HG03060 (cell line): ENCODE measurements at regions not wholly inside any gene's neighbourhood (a gene's known extent, or its start where the extent isn't known, plus 50 kb on each side); places are given as distances from the start of the nearest gene placed in this dataset.

ENCODE experiments used
- ATAC-seq: cut with Tn5 transposase; IDR thresholded peaks from one replicate; pipeline ENCODE4 v1.9.1; 2021; ENCODE audit warnings: low read depth, moderate number of reproducible peaks; ENCODE audit not compliant: unreplicated experiment

DNA sequence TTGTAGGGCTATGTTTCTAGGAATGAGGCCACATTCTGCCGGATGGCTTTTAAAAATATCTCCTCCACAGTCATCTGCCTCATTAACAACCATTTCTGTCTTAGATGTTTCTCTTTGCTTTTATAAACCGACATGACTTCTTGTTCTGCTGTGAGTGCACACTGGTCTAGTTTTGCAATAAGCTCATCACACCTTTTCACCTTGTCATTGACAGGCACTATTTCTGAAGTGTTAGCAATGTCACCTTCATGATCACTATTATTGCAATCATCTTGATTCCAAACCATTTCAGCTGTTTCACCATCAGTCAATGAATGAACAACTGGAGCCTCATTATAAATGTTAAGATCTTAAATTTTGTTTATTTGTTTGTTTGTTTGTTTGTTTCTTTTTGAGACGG lies 523.7 kb upstream of the DSEL start:
- ATAC-seq: no peak

DNA sequence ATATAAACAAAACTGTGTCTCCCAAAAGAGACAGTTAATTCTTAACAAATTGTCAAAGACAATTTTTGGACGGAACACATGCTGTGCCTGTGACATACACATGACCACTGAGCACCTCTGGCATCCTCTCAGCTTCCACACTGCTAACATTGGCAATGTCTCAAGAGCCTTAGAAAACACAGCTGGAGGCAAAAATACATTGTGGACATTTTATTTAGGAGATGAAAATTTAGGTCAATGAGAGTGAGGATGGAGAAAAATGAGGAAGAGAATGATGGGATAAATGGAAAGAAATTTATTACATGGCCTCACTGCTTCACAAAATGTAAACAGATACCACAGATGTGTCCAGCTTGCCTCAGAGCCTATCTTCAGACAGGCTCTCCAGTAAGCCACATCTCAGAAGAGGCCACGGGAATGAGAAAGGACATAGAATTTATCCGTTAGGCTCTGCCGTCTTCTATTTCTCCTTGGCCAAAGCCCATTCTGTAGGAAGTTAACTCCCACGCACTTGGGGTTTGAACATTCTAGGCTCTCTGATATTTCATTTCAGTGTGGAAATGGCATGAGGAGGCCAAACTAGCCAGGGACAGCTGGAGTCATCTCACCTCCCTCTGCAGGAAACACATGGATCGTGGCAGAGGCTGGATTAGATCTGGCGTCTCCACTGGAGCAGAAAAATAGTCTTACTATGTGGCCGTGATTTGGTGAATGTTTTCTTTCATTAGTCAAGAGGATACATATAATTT lies 519.4 kb upstream of the DSEL start:
- no peak for ATAC-seq

DNA sequence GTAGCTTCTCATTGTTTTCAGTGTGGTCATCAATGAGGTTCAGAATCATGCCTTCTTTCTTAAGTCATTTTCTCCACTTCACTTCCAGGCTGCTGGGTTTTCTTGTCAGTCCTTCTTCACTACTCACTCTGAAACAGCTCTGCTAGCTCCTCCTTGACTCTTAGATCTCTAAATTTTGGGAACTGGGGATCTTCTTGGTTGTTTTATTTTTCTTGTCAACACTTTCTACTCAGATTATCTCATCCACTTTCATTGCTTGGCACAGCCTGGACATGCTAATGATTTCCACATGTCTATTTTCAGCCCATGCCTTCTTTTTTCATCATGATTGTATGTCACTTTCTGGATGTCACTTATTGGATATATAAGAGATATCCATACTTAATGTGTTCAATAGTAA lies 517.8 kb upstream of the DSEL start:
- ATAC-seq: no peak

DNA sequence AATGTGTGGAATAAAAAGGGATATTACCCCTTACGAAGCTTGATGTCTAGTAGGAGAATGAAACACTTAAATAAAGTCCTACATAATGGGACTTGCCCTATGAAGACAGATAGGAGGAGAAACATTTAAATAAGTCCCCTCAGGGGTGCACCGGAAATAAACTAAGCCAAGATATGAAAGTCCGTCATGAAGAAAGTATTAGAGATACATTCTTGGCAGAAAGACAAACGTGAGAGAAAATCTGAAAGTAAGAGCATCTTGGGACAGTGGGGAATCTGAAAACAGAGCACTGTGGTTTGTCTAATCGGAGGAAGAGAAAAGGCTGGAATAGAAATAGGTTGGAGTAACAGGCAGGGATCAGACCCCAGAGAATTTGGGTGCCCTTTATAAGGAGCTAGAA lies 516.9 kb upstream of the DSEL start:
- ATAC-seq: no peak

DNA sequence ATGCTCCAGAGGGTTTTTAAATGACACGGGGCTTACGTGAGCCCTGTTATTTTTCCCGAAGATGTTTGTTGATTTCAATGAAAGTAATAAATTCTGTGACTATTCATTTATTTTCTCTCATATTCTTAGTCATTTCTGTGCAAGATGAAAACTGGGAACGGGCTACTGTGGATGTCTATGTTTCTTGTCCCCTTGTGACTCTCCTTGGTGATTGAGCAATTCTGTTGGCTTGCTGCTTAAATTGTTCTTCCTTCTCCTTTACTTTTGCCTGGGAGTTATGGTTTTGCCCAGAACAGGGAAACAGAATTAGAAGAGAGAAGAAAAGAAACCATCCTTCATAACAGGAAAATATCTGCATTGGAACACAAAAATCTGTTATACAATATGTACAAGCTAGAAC lies 508.2 kb upstream of the DSEL start:
- ATAC-seq: no peak

DNA sequence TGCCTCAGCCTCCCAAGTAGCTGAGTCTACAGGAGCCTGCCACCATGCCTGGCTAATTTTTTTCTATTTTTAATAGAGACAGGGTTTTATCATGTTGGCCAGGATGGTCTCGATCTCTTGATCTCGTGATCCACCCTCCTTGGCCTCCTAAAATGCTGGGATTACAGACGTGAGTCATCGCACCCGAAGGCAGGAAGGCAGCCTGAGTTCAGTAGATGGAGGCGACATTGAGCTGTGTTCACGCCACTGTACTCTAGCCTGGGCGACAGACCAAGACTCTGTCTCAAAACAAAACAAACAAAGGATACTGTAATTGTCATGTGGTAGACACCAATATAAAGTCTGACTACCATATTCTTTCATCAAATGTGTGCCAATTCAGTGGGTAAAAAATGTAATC lies 500.9 kb upstream of the DSEL start:
- no peak for ATAC-seq

DNA sequence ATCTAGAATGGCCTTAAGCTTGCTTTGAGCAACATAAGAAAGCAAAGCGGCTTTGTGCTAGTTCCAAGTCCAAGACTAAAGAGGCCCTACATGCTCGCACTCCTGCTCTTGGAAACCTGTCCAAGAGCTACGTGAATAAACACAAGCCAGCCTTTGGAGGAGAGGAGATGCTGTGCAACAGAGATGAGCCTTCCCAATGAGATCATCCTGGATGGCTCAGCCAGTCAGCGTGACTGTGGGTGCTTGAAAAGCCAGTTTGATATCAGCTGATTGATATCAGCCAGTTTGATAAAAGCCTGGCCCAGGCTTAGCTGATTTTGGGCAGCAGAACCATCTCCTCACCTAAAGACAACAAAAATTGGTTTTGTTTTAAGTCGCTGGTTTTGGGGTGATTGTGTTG lies 481.0 kb upstream of the DSEL start:
- no peak for ATAC-seq

DNA sequence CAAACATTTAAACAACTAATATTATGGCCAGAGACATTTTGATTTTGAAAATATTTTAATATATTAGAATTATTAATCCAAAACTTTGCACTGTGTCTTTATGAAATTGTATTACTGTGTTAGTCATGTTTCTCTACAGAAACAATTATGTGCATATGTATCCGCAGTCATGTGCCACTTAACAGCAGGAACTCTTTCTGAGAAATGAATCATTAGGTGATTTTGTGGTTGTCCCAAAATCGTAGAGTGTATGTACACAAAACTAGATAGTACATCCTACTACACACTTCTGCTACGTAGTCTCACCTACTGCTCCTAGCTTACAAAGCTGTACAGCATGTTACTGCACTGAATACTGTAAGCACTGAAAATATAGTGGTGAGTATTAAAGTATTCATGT lies 479.2 kb upstream of the DSEL start:
- no peak for ATAC-seq

DNA sequence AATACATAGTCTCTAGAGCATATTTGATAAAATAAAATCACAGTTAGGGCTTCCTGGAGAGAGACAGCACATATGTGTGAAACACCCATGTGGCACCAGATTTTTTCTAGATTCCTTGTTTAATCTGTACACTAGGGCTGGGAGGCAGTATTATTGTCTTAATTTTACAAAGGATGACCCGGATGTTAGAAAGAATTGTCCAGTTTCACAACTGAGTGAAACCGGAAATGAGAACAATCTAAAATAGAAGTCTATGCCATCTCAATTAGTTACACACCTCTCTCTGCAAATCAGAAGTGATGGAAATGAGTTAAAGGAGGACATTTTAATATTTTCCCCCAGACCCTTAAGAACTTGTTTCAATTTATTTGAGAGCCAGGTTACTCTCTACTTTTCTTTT lies 463.7 kb upstream of the DSEL start:
- no peak for ATAC-seq

DNA sequence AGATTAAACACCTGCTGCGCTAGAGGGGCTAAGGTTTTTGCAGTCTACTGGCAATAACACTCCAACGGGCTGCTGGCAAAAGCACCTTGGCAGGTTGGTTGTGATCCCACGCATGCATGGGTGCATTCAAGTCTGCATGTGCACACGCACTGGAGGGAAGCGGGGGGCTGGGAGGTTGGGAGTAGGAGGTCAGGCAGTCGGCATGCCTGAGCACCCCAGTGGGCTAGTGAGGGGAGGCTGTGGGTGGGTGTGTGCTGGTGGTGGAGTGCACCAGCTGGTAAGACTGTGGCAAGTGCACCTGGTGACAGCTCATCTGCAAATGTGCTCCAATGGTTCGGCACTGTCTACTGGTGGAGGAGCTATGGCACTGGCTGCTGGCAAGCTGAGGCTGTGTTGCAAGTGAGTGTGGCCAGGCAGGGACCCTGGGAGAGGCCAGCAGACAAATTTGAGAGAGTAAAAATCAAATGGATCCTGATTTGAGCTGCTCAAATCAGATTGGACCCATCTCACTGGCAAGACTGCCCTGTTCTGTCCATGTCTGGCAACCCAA lies 460.6 kb upstream of the DSEL start:
- ATAC-seq: no peak

DNA sequence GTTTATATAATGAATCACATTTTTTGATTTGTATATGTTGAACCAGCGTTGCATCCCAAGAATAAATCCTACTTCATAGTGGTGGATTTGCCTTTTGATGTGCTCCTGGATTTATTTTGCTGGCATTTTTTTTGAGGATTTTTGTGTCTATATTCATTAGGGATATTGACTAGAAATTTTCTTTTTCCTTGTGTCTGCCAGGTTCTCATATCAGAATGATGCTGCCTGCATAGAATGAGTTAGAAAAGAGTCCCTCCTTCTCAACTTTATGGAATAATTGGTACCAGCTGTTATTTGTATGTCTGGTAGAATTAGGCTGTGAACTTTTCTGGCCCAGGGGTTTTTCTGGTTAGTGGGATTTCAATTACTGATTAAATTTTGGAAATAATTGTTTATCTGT lies 457.4 kb upstream of the DSEL start:
- no peak for ATAC-seq

DNA sequence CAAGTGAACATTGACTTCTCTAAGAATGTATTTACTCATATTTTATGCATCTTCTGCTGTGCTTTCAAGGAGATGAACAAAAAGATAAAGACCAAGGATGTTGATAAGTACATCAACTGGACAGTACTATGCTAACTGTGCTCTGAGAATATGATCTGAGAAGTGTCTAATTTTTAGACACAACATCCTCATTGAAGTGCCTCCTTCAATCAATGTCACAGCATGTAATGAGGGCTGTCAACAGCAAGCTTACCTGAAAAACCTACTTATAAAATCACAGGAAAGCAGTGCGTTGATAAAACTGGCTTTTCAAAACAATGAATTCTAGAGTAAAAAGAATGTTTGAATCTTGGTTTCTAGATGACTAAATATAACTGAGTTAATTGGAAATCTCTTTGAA lies 452.9 kb upstream of the DSEL start:
- no peak for ATAC-seq

DNA sequence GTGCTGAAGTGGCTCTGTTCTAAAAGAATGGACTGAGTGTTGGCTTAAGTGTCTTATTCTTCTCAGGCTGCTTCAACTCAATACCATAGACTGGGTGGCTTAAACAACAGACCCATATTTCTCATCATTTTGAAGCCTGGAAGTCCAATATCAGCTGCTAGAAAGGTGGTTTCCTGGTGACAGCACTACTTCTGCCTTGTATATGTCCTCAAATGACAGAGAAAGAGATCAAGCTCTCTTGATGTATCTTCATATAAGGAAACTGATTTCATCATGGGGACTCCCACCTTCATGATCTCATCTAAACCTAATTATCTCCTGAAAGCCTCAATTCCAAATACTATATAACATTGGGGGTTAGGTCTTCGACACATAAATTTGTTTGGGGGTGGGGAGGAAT lies 449.7 kb upstream of the DSEL start:
- ATAC-seq: no peak

DNA sequence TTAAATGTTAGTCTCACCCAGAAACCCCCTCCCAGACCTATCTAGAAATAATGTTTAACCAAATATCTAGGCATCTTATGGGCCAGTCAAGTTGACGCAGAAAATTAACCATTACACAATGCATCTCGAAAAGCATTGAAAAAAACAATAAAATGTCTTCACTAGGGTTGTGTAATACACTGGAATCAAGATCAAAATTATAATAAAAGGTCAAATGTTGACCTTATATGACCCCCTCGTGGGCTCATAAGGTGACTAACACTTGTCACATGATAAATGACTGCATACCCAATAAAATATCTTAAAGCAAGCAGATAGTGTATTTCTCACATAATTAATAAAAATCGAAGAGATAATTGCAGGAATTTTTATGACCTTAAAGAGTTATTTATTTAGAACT lies 447.9 kb upstream of the DSEL start:
- ATAC-seq: no peak

DNA sequence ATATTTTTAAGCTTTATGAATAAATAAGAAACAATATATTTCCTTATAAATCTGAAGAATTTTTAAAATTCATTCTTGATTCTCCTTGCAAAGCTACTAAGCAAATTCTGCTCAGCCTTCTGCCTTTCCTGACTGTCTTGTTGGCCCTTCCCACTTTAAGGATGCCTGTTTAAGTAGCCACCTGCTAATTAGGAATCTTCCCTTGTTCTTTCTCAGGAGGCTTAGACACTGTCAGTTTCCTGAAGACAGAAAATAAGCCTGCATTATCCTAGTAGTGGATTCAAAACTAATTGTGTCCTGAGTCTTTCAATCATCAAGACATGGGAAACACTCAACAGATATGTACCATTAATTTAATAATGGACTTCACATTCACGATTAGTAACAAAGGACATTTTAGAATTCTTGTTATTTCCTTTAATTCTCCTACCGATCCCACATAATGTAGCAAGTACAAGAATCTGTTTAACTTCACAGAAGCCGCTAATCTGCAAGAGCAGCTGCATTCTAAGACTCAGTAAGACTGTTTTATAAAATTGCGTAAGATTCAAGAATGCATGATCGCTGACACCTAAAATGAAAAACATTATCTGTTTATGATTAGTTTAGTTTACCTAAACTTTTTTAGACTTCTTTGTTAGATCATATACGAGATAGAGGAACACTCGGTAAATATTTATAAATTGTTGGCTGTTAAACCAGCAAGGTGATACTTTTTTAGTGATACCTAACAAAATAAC lies 445.4 kb upstream of the DSEL start:
- ATAC-seq: no peak

DNA sequence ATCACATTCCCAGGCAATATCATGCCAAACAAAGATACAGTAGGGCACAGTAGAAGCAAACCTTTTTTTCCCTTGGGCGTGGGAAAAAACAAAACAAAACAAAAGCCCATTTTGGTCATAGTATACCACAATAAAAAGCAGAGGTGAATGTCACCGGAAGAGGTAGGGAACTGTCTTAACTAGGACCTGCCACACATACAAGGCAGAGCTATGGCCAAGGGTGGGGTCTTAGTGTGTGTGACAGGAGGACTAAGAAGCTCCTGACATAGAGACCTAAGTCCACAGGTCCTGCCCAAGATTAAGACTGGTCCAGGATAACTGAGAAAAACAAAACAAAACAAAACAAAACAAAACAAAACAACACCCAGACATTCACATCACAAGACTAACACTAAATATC lies 441.2 kb upstream of the DSEL start:
- ATAC-seq: no peak

DNA sequence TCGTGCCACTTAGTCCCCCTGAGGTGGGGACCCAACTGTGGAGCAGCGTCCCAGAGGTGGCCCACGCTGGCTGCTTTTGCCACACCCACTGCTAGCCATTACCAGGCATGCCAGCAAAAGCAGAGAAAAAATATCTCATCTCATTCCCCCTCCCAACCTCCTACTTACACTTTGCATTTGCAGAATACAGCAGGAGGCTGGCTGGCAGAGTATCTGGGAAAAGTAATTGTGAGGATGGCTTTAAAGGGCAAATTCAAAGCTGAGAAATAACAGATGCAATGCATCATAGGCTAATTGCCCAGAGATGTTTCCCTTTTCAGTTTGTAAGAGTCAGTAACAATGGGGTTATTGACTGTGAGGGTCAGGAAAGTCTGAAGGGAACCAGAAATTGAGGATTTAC lies 438.1 kb upstream of the DSEL start:
- ATAC-seq: no peak

DNA sequence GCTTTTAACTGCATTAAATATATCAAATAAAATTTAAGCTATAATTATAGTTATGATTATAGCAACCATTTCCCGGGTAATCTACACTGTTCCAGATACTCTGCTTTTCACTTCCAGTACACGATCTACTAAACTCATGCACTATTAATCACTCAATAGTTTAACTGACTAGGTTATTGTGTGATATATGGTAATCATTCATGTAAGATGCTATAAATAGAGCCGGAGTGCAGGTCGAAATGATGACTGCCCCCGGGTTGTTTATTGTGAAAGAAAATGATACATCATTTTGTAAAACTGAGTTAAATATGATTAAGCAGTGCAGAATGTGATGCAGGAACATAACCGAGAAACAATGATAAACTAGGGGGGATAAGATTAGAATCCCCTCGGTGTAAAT lies 434.6 kb upstream of the DSEL start:
- no peak for ATAC-seq

DNA sequence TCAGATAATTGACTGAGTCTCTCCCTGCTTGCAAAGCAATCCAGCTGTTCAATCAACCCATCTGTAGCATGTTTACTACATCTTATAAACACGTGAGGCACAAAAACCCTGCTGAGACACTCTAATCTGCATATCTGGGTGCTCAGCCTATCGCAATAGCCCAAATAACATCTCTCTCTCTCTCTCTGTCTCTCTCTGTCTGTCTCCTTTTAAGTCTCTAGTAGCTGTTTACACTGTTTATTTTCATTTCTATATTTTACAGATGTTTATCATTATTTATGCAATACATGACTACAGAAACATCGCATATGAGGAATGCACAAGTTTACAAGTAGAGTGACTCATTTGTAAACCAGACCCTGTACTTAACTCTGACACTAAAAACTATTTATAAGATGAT lies 422.1 kb upstream of the DSEL start:
- no peak for ATAC-seq

DNA sequence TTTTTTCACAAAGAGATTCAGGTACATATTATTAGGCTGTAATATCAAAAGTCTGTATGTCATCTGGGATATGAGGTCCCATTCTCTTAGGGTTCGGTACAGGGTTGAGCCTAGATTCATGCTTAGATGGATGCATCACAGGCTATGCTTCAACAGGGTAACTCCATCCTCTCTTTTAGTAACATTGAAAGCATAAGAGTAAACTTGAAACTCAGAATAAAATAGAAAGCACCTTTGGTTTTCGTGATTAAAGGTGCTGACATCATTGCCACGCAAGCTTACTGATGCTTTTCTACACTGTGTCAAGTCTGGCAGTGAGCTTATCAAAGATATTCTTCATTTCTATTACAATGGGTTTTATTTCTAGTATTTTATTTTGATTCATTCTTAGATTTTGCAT lies 419.1 kb upstream of the DSEL start:
- ATAC-seq: no peak

DNA sequence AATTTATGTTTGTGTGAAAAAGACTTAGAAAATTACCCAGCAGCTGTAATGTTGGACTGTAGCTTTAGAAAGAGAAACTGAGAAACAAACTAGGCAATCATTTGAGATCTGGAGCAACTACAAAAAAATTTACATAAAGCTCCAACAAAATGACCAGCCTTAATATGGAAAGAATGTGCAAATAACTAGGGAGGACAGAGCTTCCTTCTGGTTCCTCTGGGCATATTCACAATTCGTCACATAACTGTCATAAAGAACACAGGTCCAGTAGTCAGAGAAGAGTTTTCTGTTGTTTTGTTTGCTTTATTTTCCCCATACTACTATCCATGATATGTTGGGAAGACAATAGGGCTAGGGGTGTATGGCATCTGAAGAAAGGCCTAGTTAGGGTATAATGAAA lies 416.8 kb upstream of the DSEL start:
- ATAC-seq: no peak

DNA sequence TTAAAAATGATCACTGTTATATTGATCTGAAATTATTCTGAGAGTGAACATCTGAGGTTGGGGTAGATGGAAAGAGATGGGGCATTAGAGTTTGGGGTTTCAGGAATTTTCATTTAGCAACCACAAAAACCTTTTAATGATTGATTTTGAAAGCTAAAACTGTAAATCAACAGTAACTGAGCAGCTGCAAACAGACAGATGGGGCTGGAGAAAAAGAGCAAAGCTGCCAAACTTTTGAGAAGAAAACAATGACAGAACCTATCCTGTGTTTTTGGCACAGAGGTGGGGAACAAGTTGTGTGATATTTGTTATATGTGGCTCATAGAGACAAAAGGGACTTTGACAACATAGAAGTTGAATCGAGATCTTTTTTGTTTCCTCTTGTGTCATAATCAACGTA lies 415.8 kb upstream of the DSEL start:
- no peak for ATAC-seq
